ENCODE measurements at regions not wholly inside any gene's neighbourhood (a gene's known extent, or its start where the extent isn't known, plus 50 kb on each side); places are given as distances from the start of the nearest gene placed in this dataset.
A peak's percentile ranks its signal among the peaks of the same experiment; 100 is the strongest.

DNA sequence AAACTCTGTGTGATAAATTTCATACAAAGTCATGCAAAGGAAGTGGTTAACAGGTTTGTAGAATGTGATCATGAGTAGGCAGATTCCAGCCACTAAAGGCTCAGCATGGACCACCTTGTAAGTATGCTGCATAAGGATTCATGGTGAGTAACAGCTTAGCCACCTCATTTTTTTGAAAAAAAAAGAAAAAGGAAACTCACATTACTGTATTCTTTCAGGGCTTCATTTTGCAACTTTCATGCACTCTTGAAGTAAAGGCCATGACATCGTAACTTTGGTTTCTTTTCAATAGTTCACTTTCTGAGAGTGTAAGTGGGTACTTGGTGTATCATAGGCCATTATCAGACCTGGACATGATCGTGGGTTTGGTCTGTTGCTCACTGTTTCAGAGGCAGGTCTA, 175.1 kb downstream of the PCSK1 start:
- Histone ChIP-seq H3K4me1 (ENCODE audit: control insufficient read depth, insufficient read depth, low read length) (no peaks in the 10 kb centered on the region; the same call in none of the 2 replicates), H3K9ac (ENCODE audit: control insufficient read depth, insufficient read depth, low read length) (no peak overlapping the region), H3K27ac (ENCODE audit: control insufficient read depth, insufficient read depth) (no peak overlapping the region), H3K79me2 (ENCODE audit: control insufficient read depth, insufficient read depth, low read length) (no peaks in the 10 kb centered on the region), H3K4me2 (ENCODE audit: control insufficient read depth, insufficient read depth) (no peak overlapping the region), H4K20me1 (ENCODE audit: control insufficient read depth, insufficient read depth) (no peaks in the 10 kb centered on the region), H2AFZ (ENCODE audit: control insufficient read depth, low read depth, low read length) (no peak overlapping the region), H3K36me3 (ENCODE audit: control insufficient read depth in 2 of 2, insufficient read depth in 2 of 2, low read length in 1 of 2) (no peaks in the 10 kb centered on the region), H3K4me3 (no peak overlapping the region), H3K27me3 (replicated peaks in 1 of 2; ENCODE audit: control insufficient read depth in 2 of 2, insufficient read depth in 2 of 2, low read length in 1 of 2) (no peaks in the 10 kb centered on the region), H3K9me3 (replicated peaks; ENCODE audit: control insufficient read depth, insufficient read depth, low read length) (no peaks in the 10 kb centered on the region)
- 71% methylated on average over 2 of the region's 2 CpGs for WGBS (ENCODE audit: insufficient coverage, insufficient replicate concordance, low lambda C conversion rate, missing lambda C conversion rate)
- ChIA-PET POLR2A (no interaction called here), SMC1A (ENCODE audit: uncharacterized antibody, unreplicated experiment) (no interaction called here), CTCF (no interaction called here), RAD21 (ENCODE audit: unreplicated experiment) (no interaction called here)
- FAIRE-seq = peak; percentile 90
- intact Hi-C loops (cut with micrococcal nuclease; ENCODE audit: unreplicated experiment) (no loop called here), in situ Hi-C loops (cut with MboI) (no loop called here)
- no peak for DNase-seq (ENCODE audit: low read depth, low spot score)
- no TSS peak for BruUV-seq (replicated peaks)
- peak; percentile 27 for ATAC-seq
- TF ChIP-seq MTA3 (IDR thresholded peaks at IDR 0.05; ENCODE audit: borderline replicate concordance, low read length) (no peak), STAT1 (conservative IDR thresholded peaks at IDR 0.05) (no peak), TARDBP (IDR thresholded peaks at IDR 0.05; ENCODE audit: borderline replicate concordance) (no peak), ZNF274 (IDR thresholded peaks at IDR 0.05; ENCODE audit: insufficient read depth, insufficient read length) (no peak)
- TF ChIP-seq, protein P1, sequence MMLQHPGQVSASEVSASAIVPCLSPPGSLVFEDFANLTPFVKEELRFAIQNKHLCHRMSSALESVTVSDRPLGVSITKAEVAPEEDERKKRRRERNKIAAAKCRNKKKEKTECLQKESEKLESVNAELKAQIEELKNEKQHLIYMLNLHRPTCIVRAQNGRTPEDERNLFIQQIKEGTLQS (IDR thresholded peaks at IDR 0.05; ENCODE audit: borderline replicate concordance, extremely low read depth, low read depth, low read length) = no peak
- TF ChIP-seq, protein P2, sequence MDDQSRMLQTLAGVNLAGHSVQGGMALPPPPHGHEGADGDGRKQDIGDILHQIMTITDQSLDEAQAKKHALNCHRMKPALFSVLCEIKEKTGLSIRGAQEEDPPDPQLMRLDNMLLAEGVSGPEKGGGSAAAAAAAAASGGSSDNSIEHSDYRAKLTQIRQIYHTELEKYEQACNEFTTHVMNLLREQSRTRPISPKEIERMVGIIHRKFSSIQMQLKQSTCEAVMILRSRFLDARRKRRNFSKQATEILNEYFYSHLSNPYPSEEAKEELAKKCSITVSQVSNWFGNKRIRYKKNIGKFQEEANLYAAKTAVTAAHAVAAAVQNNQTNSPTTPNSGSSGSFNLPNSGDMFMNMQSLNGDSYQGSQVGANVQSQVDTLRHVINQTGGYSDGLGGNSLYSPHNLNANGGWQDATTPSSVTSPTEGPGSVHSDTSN (IDR thresholded peaks at IDR 0.05; ENCODE audit: insufficient replicate concordance, low read depth, low read length) = no peak
